ENCODE measurements at regions not wholly inside any gene's neighbourhood (a gene's known extent, or its start where the extent isn't known, plus 50 kb on each side); places are given as distances from the start of the nearest gene placed in this dataset.
"Not testable (repeated sequence)": the region's sequence is repeated elsewhere in the genome, so short reads cannot be mapped to it uniquely, and the experiment has no call there.

- no peak for DNase-seq (ENCODE audit: low read depth in 4 of 6, low spot score in 6 of 6)
Observed at GRCh38 chr1:101116006-101116405, 90.4 kb upstream of the DPH5 start.

GRCh38 chr1:101115112-101115511 lies 89.5 kb upstream of the DPH5 start:
- Histone ChIP-seq H3K36me3 (ENCODE audit: control insufficient read depth, insufficient read depth, low read length) (no peaks in the 10 kb centered on the region), H3K9me3 (ENCODE audit: control insufficient read depth, insufficient read depth, low read length) (no peaks in the 10 kb centered on the region), H3K4me1 (ENCODE audit: control insufficient read depth, insufficient read depth, low read length) (peaks cover 2% of the 10 kb centered on the region), H3K27ac (ENCODE audit: low read depth, low read length) (no peak overlapping the region), H3K4me3 (ENCODE audit: low read depth, low read length) (no peak overlapping the region), H3K27me3 (ENCODE audit: control insufficient read depth, insufficient read depth, low read length) (no peaks in the 10 kb centered on the region)
- WGBS (ENCODE audit: insufficient coverage) = 100% methylated on average over 1 of the region's 1 CpG
- DNase-seq (ENCODE audit: low read depth in 4 of 6, low spot score in 6 of 6) = no peak

More at GRCh38 chr1:101116006-101116405, 90.4 kb upstream of the DPH5 start:
- no peak overlapping the region for H3K27ac ChIP-seq (ENCODE audit: low read depth, low read length)
- H3K9me3 ChIP-seq (ENCODE audit: control insufficient read depth, insufficient read depth, low read length) = no peaks in the 10 kb centered on the region
- H3K4me3 ChIP-seq (ENCODE audit: low read depth, low read length) = no peak overlapping the region
- peaks cover 2% of the 10 kb centered on the region for H3K4me1 ChIP-seq (ENCODE audit: control insufficient read depth, insufficient read depth, low read length)
- WGBS (ENCODE audit: insufficient coverage) = 92% methylated on average over 3 of the region's 3 CpGs
- H3K27me3 ChIP-seq (ENCODE audit: control insufficient read depth, insufficient read depth, low read length) = no peaks in the 10 kb centered on the region
- H3K36me3 ChIP-seq (ENCODE audit: control insufficient read depth, insufficient read depth, low read length) = no peaks in the 10 kb centered on the region

GRCh38 chr1:101114128-101114527 lies 88.5 kb upstream of the DPH5 start:
- H3K27ac ChIP-seq (ENCODE audit: low read depth, low read length); H3K36me3 ChIP-seq (ENCODE audit: control insufficient read depth, insufficient read depth, low read length); H3K27me3 ChIP-seq (ENCODE audit: control insufficient read depth, insufficient read depth, low read length); H3K9me3 ChIP-seq (ENCODE audit: control insufficient read depth, insufficient read depth, low read length); H3K4me3 ChIP-seq (ENCODE audit: low read depth, low read length); DNase-seq (ENCODE audit: low read depth in 4 of 6, low spot score in 6 of 6); H3K4me1 ChIP-seq (ENCODE audit: control insufficient read depth, insufficient read depth, low read length): not testable (repeated sequence)
- no CpG with 5 or more reads among the region's 2 CpGs for WGBS (ENCODE audit: insufficient coverage)

- peak in 2 of 6 donors; percentile 31 to 79 for DNase-seq (ENCODE audit: low read depth in 4 of 6, low spot score in 6 of 6)
- Histone ChIP-seq H3K36me3 (ENCODE audit: control insufficient read depth, insufficient read depth, low read length) (no peaks in the 10 kb centered on the region), H3K4me1 (ENCODE audit: control insufficient read depth, insufficient read depth, low read length) (peaks cover 2% of the 10 kb centered on the region), H3K4me3 (ENCODE audit: low read depth, low read length) (no peak overlapping the region), H3K27me3 (ENCODE audit: control insufficient read depth, insufficient read depth, low read length) (no peaks in the 10 kb centered on the region), H3K9me3 (ENCODE audit: control insufficient read depth, insufficient read depth, low read length) (no peaks in the 10 kb centered on the region), H3K27ac (ENCODE audit: low read depth, low read length) (peak overlapping the region; percentile 64)
- no CpG with 5 or more reads among the region's 6 CpGs for WGBS (ENCODE audit: insufficient coverage)
Observed at GRCh38 chr1:101112051-101112780, 86.6 kb upstream of the DPH5 start.

GRCh38 chr1:101111461-101111860 lies 85.9 kb upstream of the DPH5 start:
- Histone ChIP-seq H3K9me3 (ENCODE audit: control insufficient read depth, insufficient read depth, low read length) (no peaks in the 10 kb centered on the region), H3K27me3 (ENCODE audit: control insufficient read depth, insufficient read depth, low read length) (no peaks in the 10 kb centered on the region), H3K36me3 (ENCODE audit: control insufficient read depth, insufficient read depth, low read length) (no peaks in the 10 kb centered on the region), H3K4me3 (ENCODE audit: low read depth, low read length) (no peak overlapping the region), H3K27ac (ENCODE audit: low read depth, low read length) (no peak overlapping the region), H3K4me1 (ENCODE audit: control insufficient read depth, insufficient read depth, low read length) (peaks cover 2% of the 10 kb centered on the region)
- DNase-seq (ENCODE audit: low read depth in 4 of 6, low spot score in 6 of 6) = no peak
- WGBS (ENCODE audit: insufficient coverage) = no CpG with 5 or more reads among the region's 1 CpG

- peaks cover 2% of the 10 kb centered on the region for H3K4me1 ChIP-seq (ENCODE audit: control insufficient read depth, insufficient read depth, low read length)
- H3K36me3 ChIP-seq (ENCODE audit: control insufficient read depth, insufficient read depth, low read length) = no peaks in the 10 kb centered on the region
- no peak for DNase-seq (ENCODE audit: low read depth in 4 of 6, low spot score in 6 of 6)
- no peak overlapping the region for H3K27ac ChIP-seq (ENCODE audit: low read depth, low read length)
- no CpG with 5 or more reads among the region's 1 CpG for WGBS (ENCODE audit: insufficient coverage)
- no peak overlapping the region for H3K4me3 ChIP-seq (ENCODE audit: low read depth, low read length)
- no peaks in the 10 kb centered on the region for H3K27me3 ChIP-seq (ENCODE audit: control insufficient read depth, insufficient read depth, low read length)
- H3K9me3 ChIP-seq (ENCODE audit: control insufficient read depth, insufficient read depth, low read length) = no peaks in the 10 kb centered on the region
Observed at GRCh38 chr1:101109791-101110190, 84.2 kb upstream of the DPH5 start.

- DNase-seq (ENCODE audit: low read depth in 4 of 6, low spot score in 6 of 6) = no peak
- WGBS (ENCODE audit: insufficient coverage) = 92% methylated on average over 3 of the region's 3 CpGs
- Histone ChIP-seq H3K27ac (ENCODE audit: low read depth, low read length) (no peak overlapping the region), H3K27me3 (ENCODE audit: control insufficient read depth, insufficient read depth, low read length) (no peaks in the 10 kb centered on the region), H3K9me3 (ENCODE audit: control insufficient read depth, insufficient read depth, low read length) (no peaks in the 10 kb centered on the region), H3K4me3 (ENCODE audit: low read depth, low read length) (no peak overlapping the region), H3K4me1 (ENCODE audit: control insufficient read depth, insufficient read depth, low read length) (peaks cover 2% of the 10 kb centered on the region), H3K36me3 (ENCODE audit: control insufficient read depth, insufficient read depth, low read length) (no peaks in the 10 kb centered on the region)
Observed at GRCh38 chr1:101108111-101108500, 82.5 kb upstream of the DPH5 start.

GRCh38 chr1:101107496-101108110 lies 82.0 kb upstream of the DPH5 start:
- Histone ChIP-seq H3K4me3 (ENCODE audit: low read depth, low read length) (no peak overlapping the region), H3K27me3 (ENCODE audit: control insufficient read depth, insufficient read depth, low read length) (no peaks in the 10 kb centered on the region)

GRCh38 chr1:101105877-101106276 lies 80.3 kb upstream of the DPH5 start:
- Histone ChIP-seq H3K4me3 (ENCODE audit: low read depth, low read length) (no peak overlapping the region), H3K4me1 (ENCODE audit: control insufficient read depth, insufficient read depth, low read length) (no peaks in the 10 kb centered on the region), H3K36me3 (ENCODE audit: control insufficient read depth, insufficient read depth, low read length) (no peaks in the 10 kb centered on the region), H3K9me3 (ENCODE audit: control insufficient read depth, insufficient read depth, low read length) (no peaks in the 10 kb centered on the region), H3K27ac (ENCODE audit: low read depth, low read length) (no peak overlapping the region), H3K27me3 (ENCODE audit: control insufficient read depth, insufficient read depth, low read length) (no peaks in the 10 kb centered on the region)
- peak in 3 of 6 donors; percentile 6 to 32 (median 17) for DNase-seq (ENCODE audit: low read depth in 4 of 6, low spot score in 6 of 6)
- WGBS (ENCODE audit: insufficient coverage) = no CpG with 5 or more reads among the region's 2 CpGs

More at GRCh38 chr1:101107496-101108110, 82.0 kb upstream of the DPH5 start:
- WGBS (ENCODE audit: insufficient coverage) = no CpG with 5 or more reads among the region's 2 CpGs
- no peak overlapping the region for H3K27ac ChIP-seq (ENCODE audit: low read depth, low read length)
- H3K36me3 ChIP-seq (ENCODE audit: control insufficient read depth, insufficient read depth, low read length) = no peaks in the 10 kb centered on the region
- peaks cover 2% of the 10 kb centered on the region for H3K4me1 ChIP-seq (ENCODE audit: control insufficient read depth, insufficient read depth, low read length)
- H3K9me3 ChIP-seq (ENCODE audit: control insufficient read depth, insufficient read depth, low read length) = no peaks in the 10 kb centered on the region
- no peak for DNase-seq (ENCODE audit: low read depth in 4 of 6, low spot score in 6 of 6)

Measured in spinal cord (tissue), 9 donors.